ENCODE measurements at regions not wholly inside any gene's neighbourhood (a gene's known extent, or its start where the extent isn't known, plus 50 kb on each side); places are given as distances from the start of the nearest gene placed in this dataset.

DNA sequence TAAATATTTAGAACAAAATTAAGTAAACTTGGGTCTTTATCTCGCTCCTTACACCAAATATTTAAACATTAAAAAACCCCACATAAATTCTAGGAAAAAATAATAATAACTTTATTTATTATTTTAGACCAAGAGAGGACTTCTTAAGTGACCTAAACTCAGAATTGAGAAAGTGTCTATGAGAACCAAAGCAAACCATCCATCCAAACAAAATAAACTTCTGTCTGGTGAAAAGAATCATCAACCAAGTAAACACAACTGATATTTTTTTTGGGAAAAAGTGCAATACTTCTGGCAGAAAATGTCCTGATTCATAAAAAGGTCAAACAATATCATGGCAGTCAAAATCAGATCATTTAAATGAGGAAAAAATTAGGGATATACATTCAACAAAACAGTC is 533.0 kb downstream of the SPRY1 start:
- WGBS, 2 donors = 56 to 64% methylated on average over 1 of the region's 1 CpG
- Histone ChIP-seq H3K27ac (no peak overlapping the region), H3K4me1 (no peaks in the 10 kb centered on the region), H3K27me3 (no peaks in the 10 kb centered on the region), H3K4me3 (no peak overlapping the region), H3K9me3 (no peaks in the 10 kb centered on the region), H3K36me3 (no peaks in the 10 kb centered on the region)
- TF ChIP-seq POLR2A (IDR thresholded peaks at IDR 0.05) (no peak), EP300 (IDR thresholded peaks at IDR 0.05) (no peak)
- TF ChIP-seq, protein P1, sequence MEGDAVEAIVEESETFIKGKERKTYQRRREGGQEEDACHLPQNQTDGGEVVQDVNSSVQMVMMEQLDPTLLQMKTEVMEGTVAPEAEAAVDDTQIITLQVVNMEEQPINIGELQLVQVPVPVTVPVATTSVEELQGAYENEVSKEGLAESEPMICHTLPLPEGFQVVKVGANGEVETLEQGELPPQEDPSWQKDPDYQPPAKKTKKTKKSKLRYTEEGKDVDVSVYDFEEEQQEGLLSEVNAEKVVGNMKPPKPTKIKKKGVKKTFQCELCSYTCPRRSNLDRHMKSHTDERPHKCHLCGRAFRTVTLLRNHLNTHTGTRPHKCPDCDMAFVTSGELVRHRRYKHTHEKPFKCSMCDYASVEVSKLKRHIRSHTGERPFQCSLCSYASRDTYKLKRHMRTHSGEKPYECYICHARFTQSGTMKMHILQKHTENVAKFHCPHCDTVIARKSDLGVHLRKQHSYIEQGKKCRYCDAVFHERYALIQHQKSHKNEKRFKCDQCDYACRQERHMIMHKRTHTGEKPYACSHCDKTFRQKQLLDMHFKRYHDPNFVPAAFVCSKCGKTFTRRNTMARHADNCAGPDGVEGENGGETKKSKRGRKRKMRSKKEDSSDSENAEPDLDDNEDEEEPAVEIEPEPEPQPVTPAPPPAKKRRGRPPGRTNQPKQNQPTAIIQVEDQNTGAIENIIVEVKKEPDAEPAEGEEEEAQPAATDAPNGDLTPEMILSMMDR (IDR thresholded peaks at IDR 0.05) = no peak
- no peak for DNase-seq (ENCODE audit: low spot score in 2 of 2)

DNA sequence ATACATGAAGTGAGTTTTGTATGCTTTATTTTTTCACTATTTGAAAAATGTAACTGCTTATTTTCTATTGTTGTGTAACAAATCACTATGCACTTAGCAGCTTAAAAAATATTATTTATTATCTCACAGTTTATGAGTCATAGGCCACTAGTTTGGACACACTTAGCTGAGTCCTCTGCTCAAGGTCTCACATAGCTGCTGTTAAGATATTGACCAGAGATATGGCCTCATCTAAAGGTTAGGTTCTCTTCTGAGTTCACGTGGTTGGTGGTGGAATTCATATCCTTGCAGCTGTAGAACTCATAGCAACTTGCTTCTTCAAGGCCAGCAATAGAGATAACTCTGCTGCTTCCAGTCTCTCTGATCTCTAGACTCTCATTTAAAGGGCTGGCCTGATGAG is 534.4 kb downstream of the SPRY1 start:
- peaks cover 0 to 4% (median 0%) of the 10 kb centered on the region in 4 donors for H3K4me1 ChIP-seq
- no peak overlapping the region for H3K4me3 ChIP-seq
- H3K27me3 ChIP-seq = no peaks in the 10 kb centered on the region
- no peaks in the 10 kb centered on the region for H3K9me3 ChIP-seq
- DNase-seq (ENCODE audit: low spot score in 2 of 2) = no peak
- TF ChIP-seq, protein P1 (IDR thresholded peaks at IDR 0.05) = no peak
- TF ChIP-seq EP300 (IDR thresholded peaks at IDR 0.05) = no peak
- TF ChIP-seq POLR2A (IDR thresholded peaks at IDR 0.05) = no peak
- no peak overlapping the region for H3K27ac ChIP-seq
- WGBS, 2 donors = 77 to 94% methylated on average over 1 of the region's 1 CpG
- H3K36me3 ChIP-seq = no peaks in the 10 kb centered on the region

DNA sequence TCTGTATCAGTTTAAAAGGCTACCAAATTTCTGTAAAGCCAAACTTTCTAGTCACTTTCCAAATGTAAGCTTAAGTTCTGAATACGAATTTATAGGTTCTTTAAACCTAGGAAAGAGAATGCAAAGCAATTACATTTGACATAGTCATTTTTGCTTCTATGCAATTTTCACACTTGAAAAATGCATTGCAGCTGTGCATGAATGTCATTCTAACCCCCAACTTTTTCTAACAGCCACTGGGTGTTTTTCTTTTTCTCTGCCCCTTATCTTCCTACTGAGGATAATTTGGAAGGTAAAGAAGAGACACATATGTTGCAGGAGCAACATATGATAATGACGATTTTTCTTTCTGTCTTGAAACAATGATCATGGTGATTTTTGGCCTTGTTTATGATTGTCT is 537.5 kb downstream of the SPRY1 start:
- H3K9me3 ChIP-seq = no peaks in the 10 kb centered on the region
- no peak overlapping the region for H3K4me3 ChIP-seq
- no peak overlapping the region for H3K27ac ChIP-seq
- no peak for DNase-seq (ENCODE audit: low spot score in 2 of 2)
- WGBS, 2 donors = 94 to 99% methylated on average over 2 of the region's 2 CpGs
- H3K36me3 ChIP-seq = no peaks in the 10 kb centered on the region
- no peak for TF ChIP-seq POLR2A (IDR thresholded peaks at IDR 0.05)
- peaks cover 0 to 28% (median 0%) of the 10 kb centered on the region in 4 donors for H3K4me1 ChIP-seq
- H3K27me3 ChIP-seq = no peaks in the 10 kb centered on the region

DNA sequence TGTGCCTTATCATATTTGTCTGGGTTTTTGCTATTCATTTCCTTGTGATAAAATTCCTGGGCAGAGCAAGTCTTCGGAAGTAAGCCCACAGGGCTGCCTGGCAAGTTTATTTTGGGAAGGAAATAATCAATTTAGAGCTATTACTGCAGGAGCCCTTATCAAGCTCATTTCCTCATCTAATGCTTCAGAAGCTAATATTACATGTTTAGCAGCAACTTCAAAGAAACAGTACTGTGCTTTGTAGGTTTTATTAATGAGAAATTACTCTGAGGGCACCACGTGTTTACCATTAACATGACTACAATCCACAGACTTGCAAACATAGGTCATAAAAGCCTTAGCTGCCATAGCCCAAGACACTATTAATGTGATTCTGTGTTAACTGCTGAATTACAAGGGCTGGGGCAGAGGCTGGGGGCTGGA is 540.0 kb downstream of the SPRY1 start:
- H3K27ac ChIP-seq = no peak overlapping the region
- H3K4me3 ChIP-seq = no peak overlapping the region
- WGBS, 2 donors = 27 to 32% methylated on average over 2 of the region's 2 CpGs
- peaks cover 0 to 28% (median 0%) of the 10 kb centered on the region in 4 donors for H3K4me1 ChIP-seq
- no peak for DNase-seq (ENCODE audit: low spot score in 2 of 2)
- no peak for TF ChIP-seq EP300 (IDR thresholded peaks at IDR 0.05)
- no peak for TF ChIP-seq POLR2A (IDR thresholded peaks at IDR 0.05)
- TF ChIP-seq, protein P1 (IDR thresholded peaks at IDR 0.05) = no peak
- H3K9me3 ChIP-seq = no peaks in the 10 kb centered on the region
- H3K36me3 ChIP-seq = no peaks in the 10 kb centered on the region
- no peaks in the 10 kb centered on the region for H3K27me3 ChIP-seq

DNA sequence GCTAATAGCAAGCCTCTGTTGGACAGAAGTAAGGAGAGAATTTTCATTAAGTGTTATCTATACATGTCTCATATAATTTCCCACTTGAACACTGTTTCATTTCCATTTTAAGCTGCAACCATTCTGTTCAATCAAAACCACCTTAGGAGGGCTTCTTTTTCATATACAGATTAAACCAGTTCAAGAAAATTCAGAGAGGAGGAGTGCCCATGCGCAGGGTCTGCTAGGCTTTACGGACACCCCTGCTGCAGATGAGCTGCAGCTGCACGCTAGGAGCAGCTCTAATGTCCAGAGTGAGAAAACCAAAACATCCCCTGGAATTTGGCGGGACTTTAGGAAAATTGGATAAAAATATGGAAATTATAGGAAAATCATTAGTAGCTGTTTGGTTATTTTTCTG is 541.0 kb downstream of the SPRY1 start:
- H3K9me3 ChIP-seq = no peaks in the 10 kb centered on the region
- H3K4me1 ChIP-seq = peaks cover 0 to 28% (median 0%) of the 10 kb centered on the region in 4 donors
- no peaks in the 10 kb centered on the region for H3K36me3 ChIP-seq
- TF ChIP-seq EP300 (IDR thresholded peaks at IDR 0.05) (no peak), POLR2A (IDR thresholded peaks at IDR 0.05) (no peak)
- TF ChIP-seq, protein P1 (IDR thresholded peaks at IDR 0.05) = no peak
- H3K27ac ChIP-seq = no peak overlapping the region
- WGBS, 2 donors = 47 to 58% methylated on average over 4 of the region's 4 CpGs
- no peaks in the 10 kb centered on the region for H3K27me3 ChIP-seq
- DNase-seq (ENCODE audit: low spot score in 2 of 2) = no peak
- no peak overlapping the region for H3K4me3 ChIP-seq

DNA sequence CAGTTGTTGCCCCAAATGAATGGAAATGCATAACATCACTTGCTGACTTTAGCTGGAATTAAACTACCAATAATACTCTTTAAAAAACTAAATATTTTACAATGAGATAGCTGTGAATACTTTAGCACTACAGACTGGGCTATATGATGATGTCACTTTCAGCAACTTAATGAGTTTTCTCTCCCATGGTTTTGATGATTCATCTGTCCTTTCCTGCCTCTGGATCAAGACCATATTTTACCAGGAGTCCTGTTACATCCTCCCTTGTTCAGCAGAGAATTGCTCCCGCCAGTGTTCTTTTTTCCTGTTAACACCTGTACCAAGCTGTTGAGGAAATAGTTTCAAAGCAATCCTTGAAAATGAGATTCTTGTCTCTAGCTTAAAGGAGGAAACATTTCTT is 543.0 kb downstream of the SPRY1 start:
- TF ChIP-seq EP300 (IDR thresholded peaks at IDR 0.05) (no peak), POLR2A (IDR thresholded peaks at IDR 0.05) (no peak)
- TF ChIP-seq, protein P1 (IDR thresholded peaks at IDR 0.05) = no peak
- Histone ChIP-seq H3K27me3 (no peaks in the 10 kb centered on the region), H3K27ac (no peak overlapping the region), H3K4me3 (no peak overlapping the region), H3K36me3 (no peaks in the 10 kb centered on the region), H3K4me1 (peaks cover 0 to 28% (median 0%) of the 10 kb centered on the region in 4 donors), H3K9me3 (no peaks in the 10 kb centered on the region)
- no peak for DNase-seq (ENCODE audit: low spot score in 2 of 2)
- 67 to 87% methylated on average over 1 of the region's 1 CpG for WGBS, 2 donors
